GM23248 (cell line): ENCODE measurements at regions not wholly inside any gene's neighbourhood (a gene's known extent, or its start where the extent isn't known, plus 50 kb on each side); places are given as distances from the start of the nearest gene placed in this dataset.

Source experiments
- EZH2 ChIP-seq: fragments of 200-600 bp; sonication (generic); IDR thresholded peaks from 2 replicates; pipeline ENCODE4 v1.6.1; 2018; ENCODE audit warnings: antibody characterized with exemption, mild to moderate bottlenecking; ENCODE audit not compliant: insufficient read depth, poor library complexity, severe bottlenecking
- EZH2phosphoT487 ChIP-seq: fragments of 200-600 bp; sonication (generic); IDR thresholded peaks from 2 replicates; pipeline ENCODE4 v1.6.1; 2018; ENCODE audit warnings: antibody characterized with exemption, moderate library complexity, mild to moderate bottlenecking, low read depth; ENCODE audit not compliant: insufficient read depth

DNA sequence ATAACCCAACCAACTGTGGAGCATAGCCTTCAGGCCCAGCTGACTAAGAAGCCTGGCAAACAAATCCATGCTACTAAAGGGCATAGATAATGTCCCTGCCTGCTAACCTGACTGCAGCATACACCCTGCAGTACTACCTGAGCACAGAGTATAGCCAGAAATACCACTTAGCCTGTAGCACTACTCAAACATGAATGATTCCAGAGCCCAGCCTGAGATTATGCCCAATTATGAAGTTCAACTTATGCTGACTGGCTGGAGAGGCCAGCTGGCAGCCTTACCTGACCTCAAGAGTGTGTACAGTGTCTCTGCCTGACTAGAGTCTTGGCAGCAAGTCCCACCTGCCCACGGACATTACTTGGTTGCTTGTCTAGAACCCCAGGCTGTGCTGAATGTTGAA lies 1265.3 kb downstream of the CDH11 start:
- TF ChIP-seq EZH2 (no peak), EZH2phosphoT487 (no peak)
